Activated T-cell treated with anti-CD3 and anti-CD28 coated beads for 24 hours (primary cell): ENCODE measurements at regions not wholly inside any gene's neighbourhood (a gene's known extent, or its start where the extent isn't known, plus 50 kb on each side); places are given as distances from the start of the nearest gene placed in this dataset.
A peak's percentile ranks its signal among the peaks of the same experiment; 100 is the strongest.

ENCODE experiments used
- DNase-seq: peaks from one replicate; pipeline ENCODE4 v3.0.0-alpha.2; 2020; ENCODE audit warnings: low read depth

- DNase-seq, result peak; percentile 42
Observed at GRCh38 chr1:110765640-110766335, 91.0 kb upstream of the KCNA3 start.

- no peak for DNase-seq
Observed at GRCh38 chr1:110763149-110763548, 88.4 kb upstream of the KCNA3 start.

- DNase-seq, result no peak
Observed at GRCh38 chr1:110760321-110760720, 85.6 kb upstream of the KCNA3 start.

- DNase-seq, result no peak
Observed at GRCh38 chr1:110756506-110756905, 81.8 kb upstream of the KCNA3 start.

GRCh38 chr1:110752941-110753725, 78.4 kb upstream of the KCNA3 start:
- no peak for DNase-seq

- DNase-seq, result no peak
Observed at GRCh38 chr1:110750562-110750961, 75.8 kb upstream of the KCNA3 start.

GRCh38 chr1:110749960-110750359, 75.2 kb upstream of the KCNA3 start:
- no peak for DNase-seq

GRCh38 chr1:110746644-110747259, 72.0 kb upstream of the KCNA3 start:
- DNase-seq, result peak; percentile 23

- DNase-seq, result no peak
Observed at GRCh38 chr1:110743397-110743796, 68.7 kb upstream of the KCNA3 start.

- no peak for DNase-seq
Observed at GRCh38 chr1:110736900-110737605, 62.3 kb upstream of the KCNA3 start.

GRCh38 chr1:110734133-110734680, 59.5 kb upstream of the KCNA3 start:
- DNase-seq, result no peak

- DNase-seq, result no peak
Observed at GRCh38 chr1:110731529-110731928, 56.8 kb upstream of the KCNA3 start.

- no peak for DNase-seq
Observed at GRCh38 chr1:110728388-110729001, 53.8 kb upstream of the KCNA3 start.

GRCh38 chr1:110727246-110727645, 52.5 kb upstream of the KCNA3 start:
- DNase-seq, result no peak

GRCh38 chr1:110726755-110727154, 52.0 kb upstream of the KCNA3 start:
- DNase-seq, result no peak
